HG03196 (cell line): ENCODE measurements at regions not wholly inside any gene's neighbourhood (a gene's known extent, or its start where the extent isn't known, plus 50 kb on each side); places are given as distances from the start of the nearest gene placed in this dataset.

Source experiments
- ATAC-seq: cut with Tn5 transposase; IDR thresholded peaks from one replicate; pipeline ENCODE4 v1.9.1; 2021; ENCODE audit not compliant: unreplicated experiment

GRCh38 chr5:6806668-6807067, 93.4 kb downstream of the TENT4A start:
- no peak for ATAC-seq

- no peak for ATAC-seq
Measured at GRCh38 chr5:6808462-6808861, 95.2 kb downstream of the TENT4A start.

GRCh38 chr5:6810641-6811405, 97.6 kb downstream of the TENT4A start:
- ATAC-seq = no peak

GRCh38 chr5:6812091-6812490, 98.9 kb downstream of the TENT4A start:
- ATAC-seq = no peak

- no peak for ATAC-seq
Measured at GRCh38 chr5:6812800-6813731, 99.8 kb downstream of the TENT4A start.

GRCh38 chr5:6814816-6815215, 101.6 kb downstream of the TENT4A start:
- no peak for ATAC-seq

GRCh38 chr5:6818594-6819511, 105.6 kb downstream of the TENT4A start:
- ATAC-seq = no peak

- ATAC-seq = no peak
Measured at GRCh38 chr5:6819521-6819920, 106.3 kb downstream of the TENT4A start.

- ATAC-seq = peak; percentile 59
Measured at GRCh38 chr5:6820851-6821479, 107.7 kb downstream of the TENT4A start.

- no peak for ATAC-seq
Measured at GRCh38 chr5:6822068-6822467, 108.8 kb downstream of the TENT4A start.

- ATAC-seq = no peak
Measured at GRCh38 chr5:6822556-6823343, 109.5 kb downstream of the TENT4A start.

GRCh38 chr5:6823996-6824395, 110.8 kb downstream of the TENT4A start:
- ATAC-seq = no peak

- no peak for ATAC-seq
Measured at GRCh38 chr5:6825678-6826244, 112.5 kb downstream of the TENT4A start.

GRCh38 chr5:6826756-6827155, 113.5 kb downstream of the TENT4A start:
- no peak for ATAC-seq

GRCh38 chr5:6827526-6828219, 114.4 kb downstream of the TENT4A start:
- peak; percentile 73 for ATAC-seq

GRCh38 chr5:6829150-6829784, 116.0 kb downstream of the TENT4A start:
- peak; percentile 74 for ATAC-seq

- ATAC-seq = no peak
Measured at GRCh38 chr5:6830643-6831239, 117.5 kb downstream of the TENT4A start.
